Ishikawa (cell line): ENCODE measurements at regions not wholly inside any gene's neighbourhood (a gene's known extent, or its start where the extent isn't known, plus 50 kb on each side); places are given as distances from the start of the nearest gene placed in this dataset.

Experiments
- CEBPB ChIP-seq: IDR thresholded peaks from 2 replicates; pipeline ENCODE4 v1.6.1; 2012
- EP300 ChIP-seq: IDR thresholded peaks from 2 replicates; pipeline ENCODE4 v1.6.1; 2012; ENCODE audit warnings: borderline replicate concordance
- NFIC ChIP-seq: IDR thresholded peaks from 2 replicates; pipeline ENCODE4 v1.6.1; 2012
- TF ChIP-seq, protein P1 (sequence below): IDR thresholded peaks from 2 replicates; pipeline ENCODE4 v1.6.1; 2012

GRCh38 chr1:29985606-29985945 is 737.8 kb downstream of the MATN1 start:
- TF ChIP-seq, protein P1, sequence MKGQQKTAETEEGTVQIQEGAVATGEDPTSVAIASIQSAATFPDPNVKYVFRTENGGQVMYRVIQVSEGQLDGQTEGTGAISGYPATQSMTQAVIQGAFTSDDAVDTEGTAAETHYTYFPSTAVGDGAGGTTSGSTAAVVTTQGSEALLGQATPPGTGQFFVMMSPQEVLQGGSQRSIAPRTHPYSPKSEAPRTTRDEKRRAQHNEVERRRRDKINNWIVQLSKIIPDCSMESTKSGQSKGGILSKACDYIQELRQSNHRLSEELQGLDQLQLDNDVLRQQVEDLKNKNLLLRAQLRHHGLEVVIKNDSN: no peak
- TF ChIP-seq NFIC (no peak), EP300 (no peak), CEBPB (no peak)
